Neuronal stem cell (in vitro differentiated cells): ENCODE measurements at regions not wholly inside any gene's neighbourhood (a gene's known extent, or its start where the extent isn't known, plus 50 kb on each side); places are given as distances from the start of the nearest gene placed in this dataset.

Experiments used
- DNase-seq: peaks from one replicate; pipeline ENCODE4 v3.0.0-alpha.2; 2013; ENCODE audit warnings: low spot score
- H2AFZ ChIP-seq: one replicate; pipeline ENCODE4 v1.6.1; 2013; ENCODE audit warnings: mild to moderate bottlenecking, low read length, inconsistent platforms
- H2AK5ac ChIP-seq: 2 replicates; pipeline ENCODE4 v1.6.1; 2013; ENCODE audit warnings: low read depth, mild to moderate bottlenecking, inconsistent platforms, low read length, moderate library complexity, mixed read lengths
- H2BK120ac ChIP-seq: 2 replicates; pipeline ENCODE4 v1.6.1; 2013; ENCODE audit warnings: low read depth, mild to moderate bottlenecking, inconsistent platforms, low read length, moderate library complexity, mixed read lengths
- H2BK12ac ChIP-seq: one replicate; pipeline ENCODE4 v1.6.1; 2013; ENCODE audit warnings: low read length, inconsistent platforms
- H2BK15ac ChIP-seq: 2 replicates; pipeline ENCODE4 v1.6.1; 2013; ENCODE audit warnings: mild to moderate bottlenecking, low read length, inconsistent platforms, mixed read lengths
- H2BK5ac ChIP-seq: one replicate; pipeline ENCODE4 v1.6.1; 2013; ENCODE audit warnings: inconsistent platforms, mild to moderate bottlenecking, low read length, moderate library complexity
- H3K14ac ChIP-seq: one replicate; pipeline ENCODE4 v1.6.1; 2013; ENCODE audit warnings: low read length, inconsistent platforms
- H3K18ac ChIP-seq: 2 replicates; pipeline ENCODE4 v1.6.1; 2013; ENCODE audit warnings: low read length, inconsistent platforms
- H3K23ac ChIP-seq: 2 replicates; pipeline ENCODE4 v1.6.1; 2013; ENCODE audit warnings: low read depth, mild to moderate bottlenecking, mixed read lengths, low read length, inconsistent platforms; ENCODE audit not compliant: poor library complexity
- H3K27ac ChIP-seq: replicated peaks from 3 replicates; pipeline ENCODE4 v1.5.1; 2013; ENCODE audit warnings: low read length, inconsistent platforms
- H3K27me3 ChIP-seq, 3 experiments: 2 replicates each; pipeline ENCODE4 v1.6.1; 2013; ENCODE audit warnings: low read length in 3 of 3, mild to moderate bottlenecking in 2 of 3, inconsistent platforms in 1 of 3, low read depth in 1 of 3, mixed read lengths in 1 of 3, moderate library complexity in 1 of 3; ENCODE audit not compliant: control insufficient read depth in 3 of 3, insufficient read depth in 3 of 3
- H3K36me3 ChIP-seq, 2 donors: replicated peaks in 1 of 2; 2 replicates each; pipeline ENCODE4 v1.6.1; 2013; ENCODE audit warnings: low read length in 2 of 2; ENCODE audit not compliant: control insufficient read depth in 2 of 2, insufficient read depth in 2 of 2
- H3K4ac ChIP-seq: 2 replicates; pipeline ENCODE4 v1.6.1; 2013; ENCODE audit warnings: inconsistent platforms, mild to moderate bottlenecking, low read length, moderate library complexity
- H3K4me1 ChIP-seq, 2 donors: 1 replicate in 1 of 2; 2 replicates in 1 of 2; pipeline ENCODE4 v1.6.1; 2013; ENCODE audit warnings: low read length in 2 of 2, low read depth in 1 of 2; ENCODE audit not compliant: control insufficient read depth in 2 of 2, insufficient read depth in 1 of 2
- H3K4me2 ChIP-seq: one replicate; pipeline ENCODE4 v1.6.1; 2013; ENCODE audit warnings: mild to moderate bottlenecking, low read length, inconsistent platforms; ENCODE audit not compliant: insufficient read depth, poor library complexity, severe bottlenecking
- H3K4me3 ChIP-seq, 2 donors: 2 replicates each; pipeline ENCODE4 v1.5.1; 2013; ENCODE audit warnings: low read length in 2 of 2, mild to moderate bottlenecking in 2 of 2, inconsistent platforms in 1 of 2, moderate library complexity in 1 of 2
- H3K79me1 ChIP-seq: one replicate; pipeline ENCODE4 v1.6.1; 2013; ENCODE audit warnings: low read depth, mild to moderate bottlenecking, inconsistent platforms, low read length, moderate library complexity
- H3K9ac ChIP-seq: one replicate; pipeline ENCODE4 v1.6.1; 2013; ENCODE audit warnings: mild to moderate bottlenecking, low read depth, low read length, inconsistent platforms; ENCODE audit not compliant: poor library complexity
- H3K9me3 ChIP-seq, 2 donors: replicated peaks in 1 of 2; 2 replicates each; pipeline versions ENCODE3 to v1.6.1; 2013; ENCODE audit warnings: low read length in 2 of 2, mild to moderate bottlenecking in 2 of 2, inconsistent platforms in 1 of 2, low read depth in 1 of 2, mixed read lengths in 1 of 2, moderate library complexity in 1 of 2; ENCODE audit not compliant: control insufficient read depth in 2 of 2, insufficient read depth in 1 of 2
- H4K8ac ChIP-seq: one replicate; pipeline ENCODE4 v1.6.1; 2013; ENCODE audit warnings: low read depth, mild to moderate bottlenecking, inconsistent platforms, low read length, moderate library complexity
- H4K91ac ChIP-seq: one replicate; pipeline ENCODE4 v1.6.1; 2013; ENCODE audit warnings: low read length, low read depth, mild to moderate bottlenecking, inconsistent platforms; ENCODE audit not compliant: poor library complexity
- WGBS, 2 donors: extraction: QIAGEN DNeasy Blood & Tissue Kit; methylation state at CpG; one replicate each; pipeline ENCODE4 v1.1.7; 2013; ENCODE audit warnings: missing lambda C conversion rate in 2 of 2, mixed read lengths in 1 of 2; ENCODE audit not compliant: insufficient read length in 2 of 2, insufficient replicate concordance in 1 of 2; ENCODE audit errors: extremely low coverage in 2 of 2; 5-methylcytosine and 5-hydroxymethylcytosine counted together

GRCh38 chr15:70247281-70247680 lies 149.6 kb upstream of the TLE3 start:
- H3K9me3 ChIP-seq, result no peaks in the 10 kb centered on the region
- no peak overlapping the region for H4K8ac ChIP-seq
- H3K4me3 ChIP-seq, result no peak overlapping the region
- H3K4ac ChIP-seq, result no peak overlapping the region
- H3K27ac ChIP-seq, result no peak overlapping the region
- no peak overlapping the region for H3K18ac ChIP-seq
- H2BK120ac ChIP-seq, result no peak overlapping the region
- no peaks in the 10 kb centered on the region for H3K36me3 ChIP-seq
- no peaks in the 10 kb centered on the region for H3K27me3 ChIP-seq
- H2AK5ac ChIP-seq, result peak overlapping the region; percentile 72
- H2AFZ ChIP-seq, result no peak overlapping the region
- no CpG with 5 or more reads among the region's 6 CpGs for WGBS, 2 donors
- H4K91ac ChIP-seq, result no peak overlapping the region
- H2BK15ac ChIP-seq, result no peak overlapping the region
- H3K23ac ChIP-seq, result no peak overlapping the region
- H3K14ac ChIP-seq, result no peak overlapping the region
- H3K79me1 ChIP-seq, result no peaks in the 10 kb centered on the region
- no peak overlapping the region for H3K9ac ChIP-seq
- H2BK12ac ChIP-seq, result no peak overlapping the region
- peak overlapping the region; percentile 67 for H2BK5ac ChIP-seq
- H3K4me1 ChIP-seq, result peaks cover 6 to 15% of the 10 kb centered on the region in 2 donors
- no peak overlapping the region for H3K4me2 ChIP-seq
- no peak for DNase-seq

GRCh38 chr15:70246623-70247220 lies 149.0 kb upstream of the TLE3 start:
- Histone ChIP-seq H3K23ac (no peak overlapping the region), H2BK120ac (no peak overlapping the region), H3K4ac (no peak overlapping the region), H3K27me3 (no peaks in the 10 kb centered on the region), H3K36me3 (no peaks in the 10 kb centered on the region), H2BK12ac (no peak overlapping the region), H3K9me3 (no peaks in the 10 kb centered on the region), H3K4me2 (no peak overlapping the region), H3K18ac (peak overlapping the region; percentile 4), H3K4me1 (peaks cover 6 to 15% of the 10 kb centered on the region in 2 donors), H3K14ac (no peak overlapping the region), H3K9ac (no peak overlapping the region), H4K8ac (no peak overlapping the region), H3K27ac (no peak overlapping the region), H2BK5ac (no peak overlapping the region), H4K91ac (no peak overlapping the region), H2AK5ac (peak overlapping the region; percentile 4), H2AFZ (no peak overlapping the region), H3K79me1 (no peaks in the 10 kb centered on the region), H3K4me3 (no peak overlapping the region), H2BK15ac (no peak overlapping the region)
- DNase-seq, result no peak
- no CpG with 5 or more reads among the region's 8 CpGs for WGBS, 2 donors

GRCh38 chr15:70245932-70246622 lies 148.4 kb upstream of the TLE3 start:
- H3K4me2 ChIP-seq, result no peak overlapping the region
- H3K27ac ChIP-seq, result no peak overlapping the region
- no peak overlapping the region for H3K14ac ChIP-seq

GRCh38 chr15:70244978-70245542 lies 147.3 kb upstream of the TLE3 start:
- H3K18ac ChIP-seq, result no peak overlapping the region
- no peak overlapping the region for H2AFZ ChIP-seq
- no peak overlapping the region for H3K9ac ChIP-seq
- H3K36me3 ChIP-seq, result no peaks in the 10 kb centered on the region
- no peak overlapping the region for H3K14ac ChIP-seq
- no peak overlapping the region for H3K4me3 ChIP-seq
- H3K27me3 ChIP-seq, result no peaks in the 10 kb centered on the region
- H2BK15ac ChIP-seq, result no peak overlapping the region
- DNase-seq, result no peak
- no peak overlapping the region for H4K91ac ChIP-seq
- no peak overlapping the region for H3K23ac ChIP-seq
- H3K79me1 ChIP-seq, result no peaks in the 10 kb centered on the region
- no peaks in the 10 kb centered on the region for H3K9me3 ChIP-seq
- no peak overlapping the region for H2AK5ac ChIP-seq
- WGBS, 2 donors, result no CpG with 5 or more reads among the region's 9 CpGs
- no peak overlapping the region for H2BK12ac ChIP-seq
- no peak overlapping the region for H2BK5ac ChIP-seq
- peaks cover 6 to 15% of the 10 kb centered on the region in 2 donors for H3K4me1 ChIP-seq
- no peak overlapping the region for H2BK120ac ChIP-seq
- no peak overlapping the region for H4K8ac ChIP-seq
- no peak overlapping the region for H3K4me2 ChIP-seq
- no peak overlapping the region for H3K27ac ChIP-seq
- no peak overlapping the region for H3K4ac ChIP-seq

More at GRCh38 chr15:70245932-70246622, 148.4 kb upstream of the TLE3 start:
- no peak overlapping the region for H3K4me3 ChIP-seq
- peaks cover 6 to 15% of the 10 kb centered on the region in 2 donors for H3K4me1 ChIP-seq
- H3K4ac ChIP-seq, result no peak overlapping the region
- no peak overlapping the region for H2BK5ac ChIP-seq
- no peaks in the 10 kb centered on the region for H3K9me3 ChIP-seq
- no peak overlapping the region for H4K91ac ChIP-seq
- H2AK5ac ChIP-seq, result peak overlapping the region; percentile 4
- H3K9ac ChIP-seq, result no peak overlapping the region
- H2BK15ac ChIP-seq, result no peak overlapping the region
- no peak overlapping the region for H3K23ac ChIP-seq
- no peaks in the 10 kb centered on the region for H3K36me3 ChIP-seq
- no peak overlapping the region for H2BK12ac ChIP-seq
- no peaks in the 10 kb centered on the region for H3K27me3 ChIP-seq
- no peak overlapping the region for H4K8ac ChIP-seq
- DNase-seq, result no peak
- WGBS, 2 donors, result no CpG with 5 or more reads among the region's 12 CpGs
- H3K79me1 ChIP-seq, result no peaks in the 10 kb centered on the region
- H2BK120ac ChIP-seq, result no peak overlapping the region
- H3K18ac ChIP-seq, result peak overlapping the region; percentile 4
- no peak overlapping the region for H2AFZ ChIP-seq
